GM18870 (cell line): ENCODE measurements at regions not wholly inside any gene's neighbourhood (a gene's known extent, or its start where the extent isn't known, plus 50 kb on each side); places are given as distances from the start of the nearest gene placed in this dataset.
"Not testable (repeated sequence)": the region's sequence is repeated elsewhere in the genome, so short reads cannot be mapped to it uniquely, and the experiment has no call there.

ENCODE experiments used
- ATAC-seq: cut with Tn5 transposase; IDR thresholded peaks from one replicate; pipeline ENCODE4 v1.9.1; 2021; ENCODE audit warnings: moderate library complexity; ENCODE audit not compliant: unreplicated experiment

DNA sequence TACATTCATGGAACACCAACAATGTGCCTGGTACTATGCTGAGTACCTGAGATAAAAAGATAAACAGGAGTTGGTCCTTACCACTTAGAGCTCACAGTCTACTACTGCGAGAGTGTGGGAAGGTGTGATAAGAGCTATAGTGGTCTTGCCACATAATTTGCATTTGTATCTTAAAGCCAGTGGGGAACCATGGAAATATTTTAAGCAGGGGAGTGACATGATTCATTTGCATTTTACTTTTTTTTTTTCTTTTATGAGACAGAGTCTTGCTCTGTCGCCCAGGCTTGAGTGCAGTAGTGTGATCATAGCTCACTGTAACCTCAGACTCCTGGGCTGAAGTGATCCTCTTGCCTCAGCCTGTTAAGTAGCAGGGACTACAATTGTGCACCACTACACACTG lies 53.6 kb downstream of the SRGAP2 start:
- ATAC-seq, result peak; percentile 97

DNA sequence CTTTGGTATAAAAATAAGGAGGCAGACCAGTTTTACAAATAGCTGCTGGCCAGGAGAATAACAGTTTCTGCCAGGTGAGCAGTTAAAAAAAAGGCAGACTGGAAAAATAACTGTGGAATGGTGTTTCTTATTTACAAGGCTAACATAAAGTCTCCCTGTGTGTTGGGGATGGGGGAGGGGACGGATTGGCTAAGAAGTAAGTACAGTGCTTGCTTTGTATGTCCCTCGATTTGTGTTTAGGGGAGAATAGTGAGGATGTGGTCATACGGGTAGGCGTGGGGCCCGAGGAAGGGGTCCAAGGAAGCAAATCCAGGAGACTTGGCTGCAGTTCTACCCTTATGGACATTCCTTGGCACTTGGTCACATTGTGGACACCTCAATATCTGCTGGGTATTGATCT lies 58.1 kb downstream of the SRGAP2 start:
- ATAC-seq, result not testable (repeated sequence)

DNA sequence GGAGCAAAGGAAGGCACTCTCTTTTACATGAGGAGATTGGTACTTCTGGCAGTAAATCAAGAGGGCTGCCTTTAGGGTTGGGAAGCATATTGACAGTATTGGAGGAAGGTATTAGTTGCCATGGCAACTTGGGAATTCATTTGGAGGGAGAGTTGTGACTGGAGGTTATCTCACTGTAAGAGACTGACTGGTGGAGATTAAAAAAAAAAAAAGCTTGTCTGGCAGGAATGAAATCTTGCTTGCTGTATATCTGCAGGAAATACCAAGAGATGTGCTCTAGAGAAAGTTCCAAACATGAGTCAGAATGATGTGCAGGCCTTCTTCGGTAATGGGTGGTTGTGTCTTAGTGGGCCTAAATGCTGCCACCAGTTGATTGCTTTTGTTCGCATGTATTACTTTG lies 59.1 kb downstream of the SRGAP2 start:
- not testable (repeated sequence) for ATAC-seq

DNA sequence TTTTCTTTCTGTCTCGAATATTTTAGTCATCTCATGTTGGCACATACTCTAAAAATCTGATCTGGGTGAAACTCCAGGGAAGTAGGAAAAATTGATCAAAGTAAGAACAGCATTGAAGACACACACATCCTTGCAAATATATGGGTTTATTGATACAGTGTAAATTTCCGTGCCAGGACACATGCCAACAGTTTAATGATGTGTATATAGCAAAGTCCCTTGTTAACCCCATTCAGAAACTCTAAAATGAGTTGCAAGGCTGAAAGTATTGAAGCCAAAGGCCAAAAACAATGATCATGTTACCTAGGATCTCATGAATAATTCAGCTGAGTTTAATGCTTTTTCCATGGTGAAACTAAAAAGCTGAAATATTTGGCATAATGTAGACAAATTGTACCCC lies 61.6 kb downstream of the SRGAP2 start:
- not testable (repeated sequence) for ATAC-seq

DNA sequence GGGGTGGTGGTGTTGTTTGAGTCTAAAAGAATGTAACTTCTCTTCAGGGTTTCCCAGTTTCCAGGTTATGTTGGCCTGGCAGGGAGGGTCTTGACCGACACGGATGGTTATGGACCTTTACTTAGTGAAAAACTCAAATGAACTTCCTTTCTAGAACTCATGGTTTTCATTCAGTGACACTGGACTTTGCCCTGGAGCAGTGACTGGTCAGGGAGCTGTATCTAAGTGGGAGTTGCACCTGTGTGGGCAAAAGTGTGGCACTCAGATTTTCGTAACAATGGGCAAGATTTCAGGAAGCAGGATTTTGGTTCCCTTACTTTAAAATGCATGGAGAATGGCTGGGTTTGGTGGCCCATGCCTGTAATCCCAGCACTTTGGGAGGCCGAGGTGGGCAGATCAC lies 67.8 kb downstream of the SRGAP2 start:
- ATAC-seq, result not testable (repeated sequence)

DNA sequence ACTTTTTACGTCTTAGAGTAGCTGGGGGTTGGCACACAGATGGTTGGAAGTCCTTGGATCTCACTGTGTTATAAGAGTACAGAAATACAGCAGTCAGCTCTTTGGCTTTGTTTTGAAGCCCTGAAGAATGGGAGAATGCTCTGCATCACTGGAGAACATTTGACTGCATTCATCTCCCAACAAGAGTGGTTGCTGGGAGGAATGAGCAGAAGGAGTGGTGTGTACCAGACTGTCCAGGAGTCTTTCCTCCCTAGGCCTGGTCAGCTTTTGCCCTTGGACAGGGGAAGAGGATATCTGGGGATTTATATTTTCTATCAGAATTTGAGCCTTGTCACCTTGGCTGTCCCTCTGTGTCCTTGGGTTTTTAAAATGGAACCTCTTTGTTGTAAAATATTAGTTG lies 69.8 kb downstream of the SRGAP2 start:
- not testable (repeated sequence) for ATAC-seq

DNA sequence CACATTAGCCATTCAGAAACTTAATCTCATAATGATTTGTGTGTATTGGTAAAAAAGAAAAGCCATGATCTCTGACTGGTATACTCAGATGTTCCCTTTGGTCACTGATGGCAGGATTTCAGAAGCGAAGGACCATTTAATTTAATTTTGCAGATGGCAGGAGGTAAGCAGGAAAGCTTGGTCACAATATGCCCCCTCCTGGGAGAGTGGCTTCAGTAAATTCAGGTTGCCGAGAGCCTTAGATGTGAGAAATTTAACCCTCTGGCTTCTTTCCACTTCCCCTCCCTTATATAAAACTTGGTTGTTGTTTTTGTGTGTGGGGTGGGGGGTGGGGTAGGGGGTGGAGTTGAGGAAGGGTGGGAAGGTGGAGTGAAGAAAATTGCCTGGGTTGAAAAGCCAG lies 72.8 kb downstream of the SRGAP2 start:
- not testable (repeated sequence) for ATAC-seq

DNA sequence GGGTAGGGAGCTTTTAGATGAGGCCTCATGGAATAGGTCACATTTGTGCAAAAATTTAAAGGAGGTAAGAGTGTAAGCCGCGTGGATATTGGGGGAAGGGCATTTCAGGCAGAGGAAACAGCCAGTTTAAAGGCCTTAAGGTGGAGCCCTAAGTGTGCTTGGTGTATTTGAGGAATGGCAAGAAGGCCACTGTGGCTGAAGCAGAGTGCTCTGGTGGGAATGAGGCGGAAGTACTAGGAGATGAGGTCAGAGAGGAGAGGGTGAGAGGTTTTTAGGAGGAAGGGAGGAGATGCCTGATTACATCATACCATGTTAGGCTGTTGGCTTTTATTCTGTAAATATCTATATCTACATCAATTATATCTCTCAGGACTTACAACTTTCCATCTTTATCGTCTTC lies 75.3 kb downstream of the SRGAP2 start:
- ATAC-seq, result not testable (repeated sequence)

DNA sequence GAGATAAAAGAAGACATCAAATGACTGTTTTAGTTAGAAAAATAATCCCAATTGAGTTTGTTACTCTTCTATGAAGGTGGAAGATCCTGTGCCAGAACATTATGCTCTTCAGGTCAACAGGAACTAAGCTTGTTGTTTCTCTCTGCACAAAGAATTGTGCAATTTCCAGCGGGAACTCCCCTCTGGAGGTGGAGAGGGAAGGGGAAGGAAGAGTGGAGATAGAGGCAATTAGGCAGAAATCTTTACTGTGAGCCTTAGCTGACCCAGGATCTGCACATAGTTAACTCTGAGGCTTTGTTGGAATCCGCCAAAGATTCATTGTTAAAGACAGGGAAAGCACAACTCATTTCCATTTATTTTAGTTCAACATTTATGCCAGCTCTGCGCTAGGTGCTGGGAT lies 77.3 kb downstream of the SRGAP2 start:
- not testable (repeated sequence) for ATAC-seq

DNA sequence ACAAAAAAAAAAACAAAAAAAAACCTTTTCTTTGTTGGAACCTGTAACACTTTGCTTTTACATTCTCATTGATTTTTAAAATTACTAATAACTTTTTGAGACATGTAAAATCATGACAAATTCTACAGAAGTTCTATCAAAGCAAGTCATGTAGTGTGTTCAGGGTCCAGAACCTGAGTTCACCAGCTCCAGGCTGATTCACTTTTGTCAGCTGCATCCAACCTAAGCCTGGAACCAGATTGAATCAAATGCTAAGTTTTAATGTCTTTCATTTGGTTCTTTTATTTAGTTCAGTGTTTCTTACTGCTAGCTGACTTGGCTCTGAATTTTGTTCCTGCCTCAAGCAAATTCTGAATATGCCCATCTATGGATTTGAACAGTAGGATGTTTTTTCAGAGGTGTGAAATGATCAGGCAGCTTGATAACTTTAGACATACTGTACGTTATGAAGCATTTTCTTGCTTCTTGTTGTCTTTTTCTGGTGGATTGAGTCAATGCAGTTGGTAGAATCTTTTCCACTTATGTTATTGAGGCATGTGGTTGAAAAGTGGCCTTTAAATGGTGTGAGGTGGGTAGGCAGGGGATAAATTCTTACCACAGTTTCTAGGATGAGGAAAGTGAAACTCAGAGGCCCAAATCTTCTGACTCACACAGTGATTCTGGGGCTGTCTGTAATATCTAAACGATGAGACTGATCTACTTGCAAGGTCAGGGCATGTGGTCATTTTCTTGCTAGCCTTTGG lies 78.7 kb downstream of the SRGAP2 start:
- peak; percentile 75 for ATAC-seq

DNA sequence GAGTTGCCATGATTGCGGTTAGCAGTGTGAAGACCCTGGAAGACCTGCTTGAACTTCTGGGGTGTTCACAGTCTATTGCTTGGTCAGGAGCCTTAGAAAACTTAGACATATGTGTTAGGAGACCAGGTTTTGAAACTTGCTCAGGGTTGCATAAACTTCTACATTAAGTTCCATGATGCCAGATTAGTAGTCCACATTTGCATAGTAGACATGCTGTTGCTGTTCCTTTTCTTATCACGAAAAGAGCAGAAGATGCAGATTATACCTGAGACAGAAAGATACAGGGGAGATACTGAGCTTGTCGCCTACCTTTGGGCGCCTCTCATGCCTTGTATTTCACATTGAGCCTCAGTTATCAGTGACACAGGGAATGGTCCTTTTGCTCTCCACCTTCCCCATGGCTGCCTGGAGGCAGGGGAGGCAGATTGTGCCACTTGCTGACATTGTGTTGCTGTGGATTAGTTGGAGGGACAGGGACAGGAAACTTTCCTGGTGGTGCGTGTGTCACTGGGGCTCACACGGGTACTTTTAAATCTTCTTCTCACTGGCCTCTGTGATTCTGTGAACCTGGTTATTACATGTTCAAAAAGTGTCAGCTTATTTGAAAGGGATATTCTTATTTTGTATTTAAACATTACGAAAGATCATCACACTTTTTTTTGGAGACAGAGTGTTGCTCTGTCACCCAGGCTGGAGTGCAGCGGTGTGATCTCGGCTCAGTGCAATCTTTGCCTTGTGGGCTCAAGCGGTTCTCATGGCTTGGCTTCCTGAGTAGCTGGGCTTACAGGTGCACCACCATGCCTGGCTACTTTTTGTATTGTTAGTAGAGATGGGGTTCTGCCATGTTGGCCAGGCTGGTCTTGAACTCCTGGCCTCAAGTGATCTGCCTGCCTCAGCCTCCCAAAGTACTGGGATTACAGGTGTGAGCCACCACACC lies 82.0 kb downstream of the SRGAP2 start:
- ATAC-seq, result not testable (repeated sequence)

DNA sequence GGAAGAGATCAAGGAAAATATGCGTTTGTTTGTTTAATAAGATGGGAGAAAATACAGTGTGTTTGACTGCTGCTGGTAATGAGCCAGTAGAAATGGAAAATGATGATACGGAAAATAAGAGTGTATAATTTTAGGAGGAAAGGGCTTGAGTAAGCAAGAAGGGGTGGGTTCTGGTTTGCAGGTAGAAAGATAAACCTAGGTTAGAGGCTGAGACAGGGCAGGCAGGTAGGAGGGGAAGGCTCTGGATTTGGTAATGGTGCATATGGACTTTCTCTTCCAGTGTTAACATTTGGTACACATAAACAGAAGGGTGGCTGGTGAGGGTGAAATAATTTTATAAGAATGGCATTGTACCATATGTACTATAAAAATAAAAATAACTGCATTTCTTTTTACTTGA lies 84.4 kb downstream of the SRGAP2 start:
- not testable (repeated sequence) for ATAC-seq

DNA sequence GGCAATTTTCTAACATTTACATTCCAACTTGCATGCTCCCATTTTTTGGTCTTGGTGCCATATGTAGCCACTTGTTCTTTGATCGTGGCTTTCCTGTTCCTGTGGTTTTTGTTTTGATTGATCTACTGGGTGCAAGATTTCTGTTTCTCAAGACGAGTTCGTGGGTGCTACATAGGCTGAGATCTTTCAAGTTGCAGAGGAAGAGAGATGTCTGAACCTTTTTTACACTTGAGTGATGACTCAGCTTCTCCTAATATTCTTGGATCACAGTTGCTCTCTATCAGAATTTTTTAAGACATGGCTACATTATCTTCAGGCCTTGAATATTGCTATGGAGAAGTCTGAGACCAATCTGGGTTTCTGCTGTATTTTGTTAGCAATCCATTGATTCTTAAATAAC lies 85.1 kb downstream of the SRGAP2 start:
- ATAC-seq, result not testable (repeated sequence)

DNA sequence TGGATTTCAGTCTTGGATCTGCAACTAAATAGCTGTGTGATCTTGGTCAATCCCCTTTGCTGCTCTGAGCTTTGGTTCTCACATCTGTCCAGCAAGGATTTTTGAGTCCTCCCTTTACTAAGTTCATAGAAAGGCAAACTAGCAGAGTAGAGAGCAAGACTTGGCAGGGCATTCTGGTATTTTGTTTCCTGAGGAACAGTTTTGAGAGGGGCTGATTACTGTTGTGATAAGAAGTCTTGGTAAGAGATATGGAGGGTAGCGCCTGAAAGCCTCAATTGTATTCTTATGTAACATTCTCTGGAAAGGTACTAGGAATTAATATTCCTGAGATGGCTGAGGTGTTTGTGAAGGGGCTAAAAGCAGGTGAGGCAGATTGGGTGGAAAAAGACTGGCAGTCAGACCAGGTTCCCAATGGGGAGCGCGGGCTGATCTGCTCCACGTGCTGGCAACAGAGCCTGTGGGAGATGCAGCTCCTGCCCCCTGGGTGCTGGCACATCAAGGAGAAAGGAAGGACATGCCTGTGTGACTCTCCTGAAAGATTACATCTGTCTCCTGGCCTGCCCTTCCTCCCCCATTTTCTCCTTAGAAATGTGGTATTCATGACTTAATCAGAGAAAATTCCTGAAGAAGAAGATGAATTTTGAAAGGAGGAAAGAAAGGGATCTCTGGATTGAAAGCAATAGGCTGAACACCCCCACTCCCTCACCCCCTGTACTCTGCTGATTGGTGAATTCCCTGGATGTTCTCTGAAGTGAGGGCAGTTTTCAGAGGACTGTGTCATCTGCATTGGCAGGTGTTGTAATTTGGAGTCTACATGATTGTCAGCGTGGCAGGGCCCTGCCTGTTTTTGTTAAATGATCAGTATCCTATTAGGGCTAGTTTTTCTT lies 94.0 kb downstream of the SRGAP2 start:
- not testable (repeated sequence) for ATAC-seq

DNA sequence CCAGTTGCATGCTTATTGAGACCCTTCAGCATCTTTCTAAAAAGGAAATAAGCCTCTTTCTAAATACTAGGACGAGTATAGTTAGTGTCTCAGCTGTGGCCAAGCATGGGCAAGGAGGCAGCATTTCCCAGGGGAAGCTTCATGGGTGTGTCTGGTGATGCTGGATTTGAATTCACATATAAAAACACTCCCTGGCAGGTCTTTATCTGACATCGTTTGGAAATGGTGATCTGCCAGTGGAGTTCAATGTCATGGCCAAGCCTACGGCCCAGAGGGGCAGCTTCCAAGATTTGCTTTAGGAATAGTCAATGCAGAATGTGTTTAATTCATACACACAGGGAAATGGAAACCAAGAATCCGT lies 94.7 kb downstream of the SRGAP2 start:
- ATAC-seq, result not testable (repeated sequence)

DNA sequence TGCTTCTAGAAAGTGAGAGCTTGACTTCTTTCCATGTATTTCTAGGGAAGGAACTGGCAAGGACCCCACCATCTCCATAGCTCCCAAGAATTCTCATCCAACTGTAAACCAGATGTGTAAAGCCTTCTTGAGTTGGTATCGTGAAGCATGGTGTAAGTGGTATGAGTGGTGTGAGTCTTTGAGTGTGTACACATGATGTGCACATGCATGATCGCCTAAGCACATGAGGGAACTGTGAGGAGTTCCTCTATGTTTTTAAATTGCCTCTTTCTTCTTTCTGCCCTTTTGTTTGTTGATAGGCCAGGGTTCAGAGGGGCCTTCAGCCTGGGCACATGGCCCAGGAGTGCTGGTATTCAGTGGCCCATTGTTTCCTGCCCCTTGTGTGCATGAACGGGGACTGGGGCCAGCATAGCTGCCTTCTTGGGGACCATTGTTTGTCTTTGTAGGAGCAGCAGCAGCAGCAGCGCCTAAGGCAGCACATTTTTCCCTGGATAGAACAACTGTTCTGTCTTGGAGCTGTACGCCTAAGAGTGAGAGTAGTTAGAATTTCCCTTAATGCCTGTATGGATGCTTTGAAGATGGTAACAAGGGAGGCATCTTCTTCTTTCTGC lies 95.9 kb downstream of the SRGAP2 start:
- not testable (repeated sequence) for ATAC-seq

DNA sequence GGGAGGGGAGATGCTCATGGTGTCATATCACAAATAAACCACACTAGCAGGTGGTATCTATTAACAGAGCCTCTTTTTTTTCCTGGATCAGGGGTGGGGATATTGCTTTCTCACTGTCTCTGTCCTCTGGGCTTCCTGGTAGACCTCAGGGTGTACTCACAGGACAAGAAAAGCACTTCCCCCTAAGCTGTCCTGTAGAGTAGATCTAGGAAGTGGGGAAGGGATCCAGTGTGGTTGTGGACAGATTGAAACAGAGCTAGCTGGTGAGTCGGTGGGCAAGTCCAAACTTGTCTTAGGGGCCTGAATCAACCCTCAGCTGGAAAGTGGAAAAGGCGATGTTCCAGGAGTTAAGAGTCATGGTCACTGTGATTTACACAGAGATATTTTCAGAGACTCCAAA lies 96.6 kb downstream of the SRGAP2 start:
- ATAC-seq, result not testable (repeated sequence)

DNA sequence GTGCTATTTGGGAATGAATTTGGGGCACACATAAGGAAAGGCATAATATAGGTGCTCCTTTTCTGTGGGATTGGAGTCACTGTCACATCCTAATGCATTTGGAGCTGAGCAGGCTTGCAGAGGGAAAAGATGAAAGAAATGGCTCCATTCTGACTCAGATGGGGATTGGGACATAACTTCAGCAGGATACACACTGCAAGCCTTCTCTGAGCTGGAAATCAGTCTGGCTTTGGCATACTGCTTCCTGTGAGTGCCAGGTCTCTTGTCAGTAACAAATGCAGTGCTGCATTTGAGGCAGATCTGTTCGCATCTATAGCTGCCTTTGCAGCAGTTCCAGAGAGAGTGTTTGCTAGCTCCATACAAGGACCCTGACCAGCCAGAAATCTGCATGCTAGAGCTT lies 98.7 kb downstream of the SRGAP2 start:
- not testable (repeated sequence) for ATAC-seq

DNA sequence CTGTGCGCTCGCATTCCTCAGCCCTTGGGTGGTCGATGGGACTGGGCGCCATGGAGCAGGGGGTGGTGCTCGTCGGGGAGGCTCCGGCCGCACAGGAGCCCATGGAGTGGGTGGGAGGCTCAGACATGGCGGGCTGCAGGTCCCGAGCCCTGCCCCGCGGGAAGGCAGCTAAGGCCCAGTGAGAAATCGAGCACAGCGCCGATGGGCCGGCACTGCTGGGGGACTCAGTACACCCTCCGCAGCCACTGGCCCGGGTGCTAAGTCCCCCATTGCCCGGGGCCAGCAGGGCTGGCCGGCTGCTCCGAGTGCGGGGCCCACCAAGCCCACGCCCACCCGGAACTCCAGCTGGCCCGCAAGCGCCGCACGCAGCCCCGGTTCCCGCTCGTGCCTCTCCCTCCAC lies 104.1 kb downstream of the SRGAP2 start:
- not testable (repeated sequence) for ATAC-seq

DNA sequence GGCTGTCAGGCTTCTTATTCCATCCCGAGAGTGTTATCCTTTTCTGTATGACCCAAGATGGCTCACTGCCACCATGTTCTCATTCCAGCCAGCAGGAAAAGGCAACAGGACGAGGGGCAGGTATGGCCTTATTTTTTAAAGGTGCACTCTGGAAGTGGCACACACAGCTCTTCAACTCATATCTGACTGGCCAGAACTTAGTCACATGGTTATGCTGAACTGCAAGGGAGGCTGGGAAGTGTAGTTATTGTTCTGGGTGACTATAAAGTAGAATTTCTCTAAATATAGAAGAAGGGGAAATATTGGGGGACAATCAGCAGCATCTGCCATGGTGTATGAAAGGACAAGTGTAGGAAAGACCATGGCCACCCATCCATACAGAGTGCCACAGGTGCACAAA lies 107.6 kb downstream of the SRGAP2 start:
- not testable (repeated sequence) for ATAC-seq
